ENCODE measurements at regions not wholly inside any gene's neighbourhood (a gene's known extent, or its start where the extent isn't known, plus 50 kb on each side); places are given as distances from the start of the nearest gene placed in this dataset.

- no peak overlapping the region for H3K4me3 ChIP-seq (ENCODE audit: severe bottlenecking)
- no peak for ATAC-seq (ENCODE audit: low read depth)
These were observed 462.5 kb upstream of the SOX5 start for GRCh38 chr12:24411948-24412347.

GRCh38 chr12:24409868-24410267, 460.4 kb upstream of the SOX5 start:
- Histone ChIP-seq H3K4me3 (ENCODE audit: severe bottlenecking) (no peak overlapping the region), H3K27me3 (ENCODE audit: insufficient read depth, poor library complexity, severe bottlenecking) (no peaks in the 10 kb centered on the region), H3K27ac (ENCODE audit: poor library complexity, severe bottlenecking) (no peak overlapping the region), H3K9me3 (ENCODE audit: severe bottlenecking) (no peaks in the 10 kb centered on the region), H3K36me3 (ENCODE audit: low read depth) (no peaks in the 10 kb centered on the region), H3K4me1 (ENCODE audit: insufficient read depth, poor library complexity, severe bottlenecking) (no peaks in the 10 kb centered on the region)
- DNase-seq (ENCODE audit: low spot score) (no peak), ATAC-seq (ENCODE audit: low read depth) (no peak)
- TF ChIP-seq CTCF (IDR thresholded peaks at IDR 0.05; ENCODE audit: poor library complexity, severe bottlenecking): no peak

More at GRCh38 chr12:24411948-24412347, 462.5 kb upstream of the SOX5 start:
- no peak for TF ChIP-seq CTCF (IDR thresholded peaks at IDR 0.05; ENCODE audit: poor library complexity, severe bottlenecking)
- no peak overlapping the region for H3K27ac ChIP-seq (ENCODE audit: poor library complexity, severe bottlenecking)
- no peaks in the 10 kb centered on the region for H3K36me3 ChIP-seq (ENCODE audit: low read depth)
- no peaks in the 10 kb centered on the region for H3K9me3 ChIP-seq (ENCODE audit: severe bottlenecking)
- no peak for DNase-seq (ENCODE audit: low spot score)
- no peaks in the 10 kb centered on the region for H3K27me3 ChIP-seq (ENCODE audit: insufficient read depth, poor library complexity, severe bottlenecking)
- H3K4me1 ChIP-seq (ENCODE audit: insufficient read depth, poor library complexity, severe bottlenecking): no peaks in the 10 kb centered on the region

- DNase-seq (ENCODE audit: low spot score) (no peak), ATAC-seq (ENCODE audit: low read depth) (no peak)
- TF ChIP-seq CTCF (IDR thresholded peaks at IDR 0.05; ENCODE audit: poor library complexity, severe bottlenecking): no peak
- Histone ChIP-seq H3K4me3 (ENCODE audit: severe bottlenecking) (no peak overlapping the region), H3K4me1 (ENCODE audit: insufficient read depth, poor library complexity, severe bottlenecking) (no peaks in the 10 kb centered on the region), H3K27me3 (ENCODE audit: insufficient read depth, poor library complexity, severe bottlenecking) (no peaks in the 10 kb centered on the region), H3K36me3 (ENCODE audit: low read depth) (no peaks in the 10 kb centered on the region), H3K27ac (ENCODE audit: poor library complexity, severe bottlenecking) (no peak overlapping the region), H3K9me3 (ENCODE audit: severe bottlenecking) (no peaks in the 10 kb centered on the region)
These were observed 458.8 kb upstream of the SOX5 start for GRCh38 chr12:24408305-24408704.

GRCh38 chr12:24407884-24408283, 458.4 kb upstream of the SOX5 start:
- DNase-seq (ENCODE audit: low spot score) (no peak), ATAC-seq (ENCODE audit: low read depth) (no peak)
- TF ChIP-seq CTCF (IDR thresholded peaks at IDR 0.05; ENCODE audit: poor library complexity, severe bottlenecking): no peak
- no peak overlapping the region for H3K27ac ChIP-seq (ENCODE audit: poor library complexity, severe bottlenecking)
- H3K27me3 ChIP-seq (ENCODE audit: insufficient read depth, poor library complexity, severe bottlenecking): no peaks in the 10 kb centered on the region
- no peaks in the 10 kb centered on the region for H3K9me3 ChIP-seq (ENCODE audit: severe bottlenecking)
- no peak overlapping the region for H3K4me3 ChIP-seq (ENCODE audit: severe bottlenecking)
- no peaks in the 10 kb centered on the region for H3K4me1 ChIP-seq (ENCODE audit: insufficient read depth, poor library complexity, severe bottlenecking)
- no peaks in the 10 kb centered on the region for H3K36me3 ChIP-seq (ENCODE audit: low read depth)

GRCh38 chr12:24404086-24404815, 454.8 kb upstream of the SOX5 start:
- H3K27ac ChIP-seq (ENCODE audit: poor library complexity, severe bottlenecking): no peak overlapping the region
- H3K36me3 ChIP-seq (ENCODE audit: low read depth): no peaks in the 10 kb centered on the region
- ATAC-seq (ENCODE audit: low read depth): no peak
- no peaks in the 10 kb centered on the region for H3K4me1 ChIP-seq (ENCODE audit: insufficient read depth, poor library complexity, severe bottlenecking)
- no peak for TF ChIP-seq CTCF (IDR thresholded peaks at IDR 0.05; ENCODE audit: poor library complexity, severe bottlenecking)
- DNase-seq (ENCODE audit: low spot score): no peak
- H3K27me3 ChIP-seq (ENCODE audit: insufficient read depth, poor library complexity, severe bottlenecking): no peaks in the 10 kb centered on the region
- H3K9me3 ChIP-seq (ENCODE audit: severe bottlenecking): no peaks in the 10 kb centered on the region
- no peak overlapping the region for H3K4me3 ChIP-seq (ENCODE audit: severe bottlenecking)

Data from RWPE2 (cell line).